Activated B cell treated with CpG ODN at 0.5 μM for 24 hours (primary cell): ENCODE measurements at regions not wholly inside any gene's neighbourhood (a gene's known extent, or its start where the extent isn't known, plus 50 kb on each side); places are given as distances from the start of the nearest gene placed in this dataset.

Source experiments
- ATAC-seq: fragments of 200-7000 bp; cut with Tn5 transposase; one replicate; pipeline ENCODE4 v1.10.0; 2021; ENCODE audit warnings: low read depth, mild to moderate bottlenecking, moderate library complexity
- CTCF ChIA-PET: fragments of 350-600 bp; sonication (Branson Sonifier 250); formaldehyde crosslinking; loops from one replicate; lab custom pipeline; 2021; ENCODE audit warnings: antibody characterized with exemption; lab: Charles Lee
- POLR2A ChIA-PET: fragments of 350-600 bp; sonication (Branson Sonifier 250); formaldehyde crosslinking; loops from one replicate; lab custom pipeline; 2021; ENCODE audit warnings: antibody characterized with exemption; lab: Charles Lee
- DNase-seq: peaks from one replicate; pipeline ENCODE4 v3.0.0; 2022
- H3K27ac Mint-ChIP-seq: one replicate; pipeline ENCODE4 v1.8.0; 2020; ENCODE audit warnings: mixed read lengths
- H3K27me3 Mint-ChIP-seq: one replicate; pipeline ENCODE4 v1.8.0; 2021; ENCODE audit warnings: mixed read lengths
- H3K36me3 Mint-ChIP-seq: one replicate; pipeline ENCODE4 v1.8.0; 2021; ENCODE audit warnings: low read depth, mixed read lengths
- H3K4me1 Mint-ChIP-seq: one replicate; pipeline ENCODE4 v1.8.0; 2021; ENCODE audit warnings: mixed read lengths
- H3K4me3 Mint-ChIP-seq: one replicate; pipeline ENCODE4 v1.8.0; 2020; ENCODE audit warnings: mild to moderate bottlenecking, mixed read lengths
- H3K9me3 Mint-ChIP-seq: one replicate; pipeline ENCODE4 v1.8.0; 2020; ENCODE audit warnings: mixed read lengths
- intact Hi-C: fragments of 100-400 bp; cut with micrococcal nuclease; formaldehyde crosslinking; loops from one replicate; pipeline ENCODE4 v1.15.1; 2024
- TF ChIP-seq, protein P1 (sequence below): fragments of 200-600 bp; IDR thresholded peaks from one replicate; pipeline ENCODE4 v1.8.0; 2022; ENCODE audit warnings: antibody characterized with exemption, mild to moderate bottlenecking

DNA sequence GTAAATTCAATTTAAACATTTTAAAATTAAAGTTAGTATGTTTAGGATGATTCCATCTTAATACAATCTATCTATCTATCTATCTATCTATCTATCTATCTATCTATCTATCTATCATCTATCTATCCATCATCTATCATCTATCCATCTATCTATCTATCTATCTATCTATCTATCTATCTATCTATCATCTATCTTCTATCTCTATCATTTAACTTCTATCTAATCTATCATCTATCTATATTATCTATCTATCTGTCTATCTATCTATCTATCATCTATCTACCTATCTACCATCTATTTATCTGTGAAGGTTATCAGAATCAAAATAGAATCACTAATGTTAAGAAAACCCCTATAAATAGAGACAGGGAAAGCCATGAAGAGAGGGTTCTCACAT lies 78.3 kb downstream of the RAMP3 start:
- peaks cover 20% of the 10 kb centered on the region for H3K27me3 Mint-ChIP-seq

DNA sequence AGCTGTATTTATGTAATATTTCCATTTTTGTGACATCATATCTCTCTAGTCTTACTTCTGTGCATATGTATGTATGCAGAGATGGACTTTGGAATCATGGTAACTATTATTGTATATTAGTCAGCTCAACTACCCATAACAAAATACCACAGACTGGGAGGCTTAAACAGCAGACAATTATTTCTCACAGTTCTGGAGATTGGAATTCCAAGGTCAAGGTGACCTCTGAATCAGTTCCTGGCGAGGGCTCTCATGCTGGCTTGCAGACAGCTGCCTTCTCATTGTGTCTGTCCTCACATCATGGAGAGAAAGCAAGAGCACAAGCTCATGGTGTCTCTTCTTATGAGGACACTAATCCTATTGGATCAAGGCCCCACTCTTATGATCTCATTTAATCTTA lies 79.1 kb downstream of the RAMP3 start:
- TF ChIP-seq, protein P1, sequence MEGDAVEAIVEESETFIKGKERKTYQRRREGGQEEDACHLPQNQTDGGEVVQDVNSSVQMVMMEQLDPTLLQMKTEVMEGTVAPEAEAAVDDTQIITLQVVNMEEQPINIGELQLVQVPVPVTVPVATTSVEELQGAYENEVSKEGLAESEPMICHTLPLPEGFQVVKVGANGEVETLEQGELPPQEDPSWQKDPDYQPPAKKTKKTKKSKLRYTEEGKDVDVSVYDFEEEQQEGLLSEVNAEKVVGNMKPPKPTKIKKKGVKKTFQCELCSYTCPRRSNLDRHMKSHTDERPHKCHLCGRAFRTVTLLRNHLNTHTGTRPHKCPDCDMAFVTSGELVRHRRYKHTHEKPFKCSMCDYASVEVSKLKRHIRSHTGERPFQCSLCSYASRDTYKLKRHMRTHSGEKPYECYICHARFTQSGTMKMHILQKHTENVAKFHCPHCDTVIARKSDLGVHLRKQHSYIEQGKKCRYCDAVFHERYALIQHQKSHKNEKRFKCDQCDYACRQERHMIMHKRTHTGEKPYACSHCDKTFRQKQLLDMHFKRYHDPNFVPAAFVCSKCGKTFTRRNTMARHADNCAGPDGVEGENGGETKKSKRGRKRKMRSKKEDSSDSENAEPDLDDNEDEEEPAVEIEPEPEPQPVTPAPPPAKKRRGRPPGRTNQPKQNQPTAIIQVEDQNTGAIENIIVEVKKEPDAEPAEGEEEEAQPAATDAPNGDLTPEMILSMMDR = no peak
- ChIA-PET CTCF (no interaction called here), POLR2A (no interaction called here)
- Mint-ChIP-seq H3K4me1 (no peaks in the 10 kb centered on the region), H3K27ac (no peak overlapping the region), H3K27me3 (peaks cover 23% of the 10 kb centered on the region), H3K9me3 (no peaks in the 10 kb centered on the region), H3K4me3 (no peak overlapping the region), H3K36me3 (no peaks in the 10 kb centered on the region)
- intact Hi-C loops = no loop called here
- no peak for DNase-seq
- ATAC-seq = no peak

More for the DNA sequence above, 78.3 kb downstream of the RAMP3 start:
- Mint-ChIP-seq H3K27ac (no peak overlapping the region), H3K4me3 (no peak overlapping the region), H3K36me3 (no peaks in the 10 kb centered on the region), H3K4me1 (no peaks in the 10 kb centered on the region), H3K9me3 (no peaks in the 10 kb centered on the region)
- CTCF ChIA-PET = no interaction called here
- TF ChIP-seq, protein P1 = no peak
- no peak for ATAC-seq
- DNase-seq = no peak
- intact Hi-C loops = no loop called here
- POLR2A ChIA-PET = no interaction called here

DNA sequence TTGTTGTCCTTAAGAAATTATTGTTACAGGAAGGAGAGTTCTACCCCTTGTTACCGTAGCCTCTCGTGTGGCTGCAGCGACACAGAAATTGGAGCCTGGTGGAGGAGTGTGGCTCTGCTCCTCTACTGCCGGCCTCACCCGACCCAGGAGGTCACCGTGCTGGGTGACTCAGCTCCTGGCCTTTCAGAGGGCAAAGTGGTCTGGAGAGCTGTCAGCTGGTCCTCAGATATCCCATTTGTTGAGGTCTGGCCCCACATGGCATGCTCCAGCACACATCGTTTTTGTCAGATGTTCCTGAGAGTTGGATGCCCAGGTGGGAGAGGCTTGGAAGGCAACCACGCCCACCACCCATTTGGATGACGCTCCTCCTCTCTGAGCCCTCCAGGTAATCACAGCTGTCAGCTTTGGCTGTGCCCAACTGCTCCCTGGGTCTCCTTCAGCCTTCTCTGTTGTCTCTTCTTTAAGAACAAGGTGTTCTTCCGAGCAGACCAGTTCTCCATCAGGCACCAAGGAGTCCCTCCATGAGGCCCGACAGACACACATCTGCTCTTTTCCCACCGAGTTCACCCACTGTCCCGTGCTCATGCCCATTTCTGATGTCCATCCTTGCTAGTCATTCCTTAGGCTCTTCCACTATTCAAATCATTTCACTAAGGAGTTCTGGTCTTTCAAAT lies 80.3 kb downstream of the RAMP3 start:
- Mint-ChIP-seq H3K4me1 (no peaks in the 10 kb centered on the region), H3K27ac (no peak overlapping the region), H3K4me3 (no peak overlapping the region), H3K36me3 (no peaks in the 10 kb centered on the region), H3K9me3 (no peaks in the 10 kb centered on the region), H3K27me3 (peaks cover 18% of the 10 kb centered on the region)
- no peak for ATAC-seq
- TF ChIP-seq, protein P1 = no peak
- POLR2A ChIA-PET = no interaction called here
- no peak for DNase-seq
- CTCF ChIA-PET = no interaction called here
- intact Hi-C loops = no loop called here

DNA sequence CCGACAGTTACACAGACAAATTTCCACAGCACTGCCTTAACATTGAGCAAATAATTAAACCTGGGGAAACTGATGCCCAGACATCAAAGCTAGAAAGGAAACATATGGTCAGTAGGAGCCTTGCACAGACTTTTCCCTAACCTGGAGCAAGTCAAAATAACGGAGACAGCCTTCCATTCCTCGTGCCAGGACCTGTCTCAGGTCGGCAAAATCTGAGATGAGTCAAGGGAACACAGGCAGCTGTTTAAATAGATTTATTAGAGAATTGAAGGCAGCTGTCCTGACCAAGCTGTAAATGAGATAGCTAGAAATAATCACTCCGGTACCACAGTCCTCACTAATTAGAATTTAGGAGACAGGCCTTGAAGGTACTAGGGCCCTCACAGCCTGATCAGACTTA lies 81.2 kb downstream of the RAMP3 start:
- no peak for ATAC-seq
- H3K27me3 Mint-ChIP-seq = peaks cover 16% of the 10 kb centered on the region
- no peaks in the 10 kb centered on the region for H3K9me3 Mint-ChIP-seq
- TF ChIP-seq, protein P1 = no peak
- no peak for DNase-seq
- no peaks in the 10 kb centered on the region for H3K36me3 Mint-ChIP-seq
- H3K27ac Mint-ChIP-seq = no peak overlapping the region
- intact Hi-C loops = no loop called here
- CTCF ChIA-PET = no interaction called here
- POLR2A ChIA-PET = no interaction called here
- H3K4me3 Mint-ChIP-seq = no peak overlapping the region
- H3K4me1 Mint-ChIP-seq = no peaks in the 10 kb centered on the region

DNA sequence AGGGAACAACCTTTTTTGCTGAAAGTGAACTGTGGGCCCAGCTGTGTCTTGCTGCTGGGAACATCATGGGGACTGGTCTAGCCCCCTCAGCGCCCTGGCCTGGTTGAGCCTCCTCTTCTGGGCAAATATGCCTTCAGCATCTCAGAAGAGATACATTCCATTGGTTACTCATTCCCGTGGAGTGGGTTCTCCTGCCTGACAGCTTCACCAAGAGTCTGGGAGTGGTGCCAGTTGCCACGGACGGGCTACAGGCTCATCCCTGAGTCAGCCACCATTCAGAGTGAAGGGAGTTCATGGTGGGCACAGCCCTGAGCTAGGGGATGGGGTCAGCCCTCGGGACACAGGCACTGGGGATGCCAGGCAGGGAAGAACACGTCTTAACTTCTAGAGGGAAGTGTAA lies 81.9 kb downstream of the RAMP3 start:
- Mint-ChIP-seq H3K27ac (no peak overlapping the region), H3K4me1 (no peaks in the 10 kb centered on the region), H3K4me3 (no peak overlapping the region), H3K27me3 (peaks cover 16% of the 10 kb centered on the region), H3K36me3 (no peaks in the 10 kb centered on the region), H3K9me3 (no peaks in the 10 kb centered on the region)
- CTCF ChIA-PET = no interaction called here
- intact Hi-C loops = no loop called here
- POLR2A ChIA-PET = no interaction called here
- DNase-seq = no peak
- ATAC-seq = no peak
- TF ChIP-seq, protein P1 = no peak
